GM12878 (cell line): ENCODE measurements at regions not wholly inside any gene's neighbourhood (a gene's known extent, or its start where the extent isn't known, plus 50 kb on each side); places are given as distances from the start of the nearest gene placed in this dataset.

Experiments used
- BACH1 ChIP-seq: fragments of 450-650 bp; IDR thresholded peaks from 2 replicates; pipeline ENCODE4 v1.6.1; 2017; ENCODE audit warnings: mild to moderate bottlenecking, borderline replicate concordance
- BRCA1 ChIP-seq: IDR thresholded peaks from 2 replicates; pipeline ENCODE4 v1.6.1; 2011; ENCODE audit warnings: low read depth, low read length, improper control_type of control experiment
- CTCF ChIP-seq, 3 experiments: IDR thresholded peaks in 2 of 3; conservative IDR thresholded peaks in 1 of 3; 2 replicates each; pipeline ENCODE4 v1.5.1; 2011; ENCODE audit warnings: low read depth in 3 of 3, low read length in 3 of 3, mild to moderate bottlenecking in 3 of 3, control low read depth in 2 of 3, moderate library complexity in 2 of 3, inconsistent platforms in 1 of 3, mixed read lengths in 1 of 3; ENCODE audit not compliant: control insufficient read depth in 2 of 3, insufficient read depth in 1 of 3; ENCODE audit errors: extremely low read depth in 1 of 3
- HCFC1 ChIP-seq: fragments of 150-350 bp; IDR thresholded peaks from 2 replicates; pipeline ENCODE4 v1.6.1; 2014; ENCODE audit warnings: low read length
- MTA3 ChIP-seq: IDR thresholded peaks from 2 replicates; pipeline ENCODE4 v1.6.1; 2012; ENCODE audit warnings: low read length, inconsistent platforms, borderline replicate concordance
- NFXL1 ChIP-seq: fragments of 450-650 bp; IDR thresholded peaks from 2 replicates; pipeline ENCODE4 v1.6.1; 2017; ENCODE audit warnings: antibody characterized with exemption, mild to moderate bottlenecking, borderline replicate concordance
- NR2C2 ChIP-seq: IDR thresholded peaks from 2 replicates; pipeline ENCODE4 v1.6.1; 2011; ENCODE audit warnings: borderline replicate concordance, low read depth; ENCODE audit not compliant: control insufficient read depth, insufficient read length
- RELA ChIP-seq: fragments of 450-650 bp; IDR thresholded peaks from 2 replicates; pipeline ENCODE4 v1.8.0; 2014; ENCODE audit warnings: borderline replicate concordance; ENCODE audit not compliant: partially characterized antibody
- REST ChIP-seq: IDR thresholded peaks from 2 replicates; pipeline ENCODE4 v1.6.1; 2012; ENCODE audit warnings: mild to moderate bottlenecking, low read depth, low read length
- SMC3 ChIP-seq: IDR thresholded peaks from 2 replicates; pipeline ENCODE4 v1.6.1; 2011; ENCODE audit warnings: low read length, improper control_type of control experiment, borderline replicate concordance
- SP1 ChIP-seq: IDR thresholded peaks from one replicate; pipeline ENCODE4 v1.6.1; 2011; ENCODE audit warnings: low read depth, low read length
- TAF1 ChIP-seq: IDR thresholded peaks from 2 replicates; pipeline ENCODE4 v1.6.1; 2011; ENCODE audit warnings: mild to moderate bottlenecking, low read depth, low read length, borderline replicate concordance

- TF ChIP-seq BACH1 (no peak), MTA3 (no peak), TAF1 (no peak), NFXL1 (no peak), RELA (no peak), SP1 (no peak), SMC3 (no peak), NR2C2 (no peak), CTCF (IDR thresholded peaks at IDR 0.05 in 2 of 3, conservative IDR thresholded peaks at IDR 0.05 in 1 of 3; ENCODE audit: control insufficient read depth in 2 of 3, extremely low read depth in 1 of 3, insufficient read depth in 1 of 3, low read depth in 3 of 3, low read length in 3 of 3) (no peak), REST (no peak), HCFC1 (no peak), BRCA1 (no peak)
Observed at GRCh38 chr4:53651156-53651735, 60.0 kb upstream of the LNX1 start.
